Caco-2 (cell line): ENCODE measurements at regions not wholly inside any gene's neighbourhood (a gene's known extent, or its start where the extent isn't known, plus 50 kb on each side); places are given as distances from the start of the nearest gene placed in this dataset.

Experiments used
- BruUV-seq: library from RNA; stranded (reverse); fragments of 400-500 nt; replicated peaks from 2 replicates; lab custom pipeline; 2021; lab: Mats Ljungman, UMichigan
- CTCF ChIA-PET: fragments of 300-600 bp; sonication (Branson Sonifier 250); formaldehyde crosslinking; loops from one replicate; lab custom pipeline; 2022; ENCODE audit warnings: antibody characterized with exemption; lab: Charles Lee
- POLR2A ChIA-PET: fragments of 300-600 bp; sonication (Branson Sonifier 250); formaldehyde crosslinking; loops from one replicate; lab custom pipeline; 2022; ENCODE audit warnings: antibody characterized with exemption; lab: Charles Lee
- DNase-seq, 2 experiments: peaks; one replicate each; pipeline versions ENCODE4 v3.0.0 to v3.0.0-alpha.2; 2020 to 2022
- H3K27me3 ChIP-seq: replicated peaks from 2 replicates; pipeline ENCODE4 v1.6.0; 2011; ENCODE audit warnings: low read length; ENCODE audit not compliant: control insufficient read depth, insufficient read depth
- H3K36me3 ChIP-seq: 2 replicates; pipeline ENCODE4 v1.5.1; 2011; ENCODE audit warnings: low read length; ENCODE audit not compliant: control insufficient read depth, insufficient read depth
- H3K4me1 ChIP-seq: fragments of 250-450 bp; sonication (Bioruptor Pico); 2 replicates; pipeline ENCODE4 v1.5.1; 2020; ENCODE audit warnings: mild to moderate bottlenecking
- H3K4me3 ChIP-seq: 2 replicates; pipeline ENCODE4 v1.5.1; 2011; ENCODE audit warnings: low read depth, mild to moderate bottlenecking, control low read depth, low read length
- H3K9me3 ChIP-seq: fragments of 250-450 bp; sonication (Bioruptor Pico); 2 replicates; pipeline ENCODE4 v1.5.1; 2020; ENCODE audit warnings: mild to moderate bottlenecking, moderate library complexity
- H3K27ac Mint-ChIP-seq: one replicate; pipeline ENCODE4 v1.8.0; 2022; ENCODE audit warnings: mixed read lengths; ENCODE audit not compliant: unreplicated experiment
- H3K27me3 Mint-ChIP-seq: one replicate; pipeline ENCODE4 v1.8.0; 2022; ENCODE audit warnings: mixed read lengths; ENCODE audit not compliant: insufficient read depth, unreplicated experiment
- H3K36me3 Mint-ChIP-seq: one replicate; pipeline ENCODE4 v1.8.0; 2022; ENCODE audit warnings: mild to moderate bottlenecking, mixed read lengths; ENCODE audit not compliant: insufficient read depth, unreplicated experiment
- H3K4me1 Mint-ChIP-seq: one replicate; pipeline ENCODE4 v1.8.0; 2022; ENCODE audit warnings: low read depth, mixed read lengths; ENCODE audit not compliant: unreplicated experiment
- H3K4me3 Mint-ChIP-seq: one replicate; pipeline ENCODE4 v1.8.0; 2022; ENCODE audit warnings: mild to moderate bottlenecking, moderate library complexity, mixed read lengths; ENCODE audit not compliant: unreplicated experiment
- H3K9me3 Mint-ChIP-seq: one replicate; pipeline ENCODE4 v1.8.0; 2022; ENCODE audit warnings: mixed read lengths; ENCODE audit not compliant: unreplicated experiment
- CTCF ChIP-seq, 2 experiments: fragments of 200-600 bp in 1 of 2; IDR thresholded peaks; 1 replicate in 1 of 2; 2 replicates in 1 of 2; pipeline versions ENCODE4 v1.5.1 to v1.8.0; 2011 to 2022; ENCODE audit warnings: antibody characterized with exemption in 1 of 2, control low read depth in 1 of 2, inconsistent platforms in 1 of 2, low read depth in 1 of 2, low read length in 1 of 2, mild to moderate bottlenecking in 1 of 2, moderate library complexity in 1 of 2; ENCODE audit not compliant: insufficient read depth in 1 of 2, severe bottlenecking in 1 of 2, unreplicated experiment in 1 of 2
- intact Hi-C: fragments of 100-400 bp; cut with micrococcal nuclease; formaldehyde crosslinking; loops from one replicate; pipeline ENCODE4 v1.10.0; 2022; ENCODE audit not compliant: unreplicated experiment

- Mint-ChIP-seq H3K4me1 (no peaks in the 10 kb centered on the region), H3K27me3 (peaks cover 18% of the 10 kb centered on the region), H3K9me3 (no peaks in the 10 kb centered on the region), H3K36me3 (no peaks in the 10 kb centered on the region), H3K4me3 (no peak overlapping the region), H3K27ac (no peak overlapping the region)
- DNase-seq, result no peak
- Histone ChIP-seq H3K4me3 (no peak overlapping the region), H3K4me1 (no peaks in the 10 kb centered on the region), H3K27me3 (no peaks in the 10 kb centered on the region; the same call in 1 of the 2 replicates), H3K36me3 (no peaks in the 10 kb centered on the region), H3K9me3 (no peaks in the 10 kb centered on the region)
- ChIA-PET POLR2A (no interaction called here), CTCF (no interaction called here)
- BruUV-seq, result no TSS peak
- no peak for TF ChIP-seq CTCF (IDR thresholded peaks at IDR 0.05; ENCODE audit: insufficient read depth in 1 of 2, low read depth in 1 of 2, low read length in 1 of 2, severe bottlenecking in 1 of 2, unreplicated experiment in 1 of 2)
- intact Hi-C loops, result no loop called here
Observed at GRCh38 chr14:101130861-101131260, 227.3 kb upstream of the RTL1 start.

- no peak for DNase-seq
- Histone ChIP-seq H3K36me3 (no peaks in the 10 kb centered on the region), H3K4me3 (no peak overlapping the region), H3K9me3 (no peaks in the 10 kb centered on the region), H3K4me1 (no peaks in the 10 kb centered on the region), H3K27me3 (no peaks in the 10 kb centered on the region; the same call in 1 of the 2 replicates)
- ChIA-PET POLR2A (no interaction called here), CTCF (no interaction called here)
- Mint-ChIP-seq H3K4me1 (no peaks in the 10 kb centered on the region), H3K27ac (no peak overlapping the region), H3K4me3 (no peak overlapping the region), H3K27me3 (peaks cover 18% of the 10 kb centered on the region), H3K36me3 (no peaks in the 10 kb centered on the region), H3K9me3 (no peaks in the 10 kb centered on the region)
- TF ChIP-seq CTCF (IDR thresholded peaks at IDR 0.05; ENCODE audit: insufficient read depth in 1 of 2, low read depth in 1 of 2, low read length in 1 of 2, severe bottlenecking in 1 of 2, unreplicated experiment in 1 of 2), result no peak
- intact Hi-C loops, result no loop called here
- BruUV-seq, result no TSS peak
Observed at GRCh38 chr14:101131451-101131916, 228.0 kb upstream of the RTL1 start.

GRCh38 chr14:101132051-101132571, 228.6 kb upstream of the RTL1 start:
- H3K4me1 Mint-ChIP-seq, result no peaks in the 10 kb centered on the region
- CTCF ChIA-PET, result no interaction called here
- no peak for DNase-seq

More at GRCh38 chr14:101132051-101132571, 228.6 kb upstream of the RTL1 start:
- Mint-ChIP-seq H3K36me3 (no peaks in the 10 kb centered on the region), H3K9me3 (no peaks in the 10 kb centered on the region), H3K27ac (no peak overlapping the region), H3K4me3 (no peak overlapping the region), H3K27me3 (peaks cover 18% of the 10 kb centered on the region)
- Histone ChIP-seq H3K27me3 (no peaks in the 10 kb centered on the region; the same call in 1 of the 2 replicates), H3K9me3 (no peaks in the 10 kb centered on the region), H3K36me3 (no peaks in the 10 kb centered on the region), H3K4me3 (no peak overlapping the region), H3K4me1 (no peaks in the 10 kb centered on the region)
- intact Hi-C loops, result no loop called here
- TF ChIP-seq CTCF (IDR thresholded peaks at IDR 0.05; ENCODE audit: insufficient read depth in 1 of 2, low read depth in 1 of 2, low read length in 1 of 2, severe bottlenecking in 1 of 2, unreplicated experiment in 1 of 2), result no peak
- POLR2A ChIA-PET, result no interaction called here
- no TSS peak for BruUV-seq
